ENCODE measurements at regions not wholly inside any gene's neighbourhood (a gene's known extent, or its start where the extent isn't known, plus 50 kb on each side); places are given as distances from the start of the nearest gene placed in this dataset.

DNA sequence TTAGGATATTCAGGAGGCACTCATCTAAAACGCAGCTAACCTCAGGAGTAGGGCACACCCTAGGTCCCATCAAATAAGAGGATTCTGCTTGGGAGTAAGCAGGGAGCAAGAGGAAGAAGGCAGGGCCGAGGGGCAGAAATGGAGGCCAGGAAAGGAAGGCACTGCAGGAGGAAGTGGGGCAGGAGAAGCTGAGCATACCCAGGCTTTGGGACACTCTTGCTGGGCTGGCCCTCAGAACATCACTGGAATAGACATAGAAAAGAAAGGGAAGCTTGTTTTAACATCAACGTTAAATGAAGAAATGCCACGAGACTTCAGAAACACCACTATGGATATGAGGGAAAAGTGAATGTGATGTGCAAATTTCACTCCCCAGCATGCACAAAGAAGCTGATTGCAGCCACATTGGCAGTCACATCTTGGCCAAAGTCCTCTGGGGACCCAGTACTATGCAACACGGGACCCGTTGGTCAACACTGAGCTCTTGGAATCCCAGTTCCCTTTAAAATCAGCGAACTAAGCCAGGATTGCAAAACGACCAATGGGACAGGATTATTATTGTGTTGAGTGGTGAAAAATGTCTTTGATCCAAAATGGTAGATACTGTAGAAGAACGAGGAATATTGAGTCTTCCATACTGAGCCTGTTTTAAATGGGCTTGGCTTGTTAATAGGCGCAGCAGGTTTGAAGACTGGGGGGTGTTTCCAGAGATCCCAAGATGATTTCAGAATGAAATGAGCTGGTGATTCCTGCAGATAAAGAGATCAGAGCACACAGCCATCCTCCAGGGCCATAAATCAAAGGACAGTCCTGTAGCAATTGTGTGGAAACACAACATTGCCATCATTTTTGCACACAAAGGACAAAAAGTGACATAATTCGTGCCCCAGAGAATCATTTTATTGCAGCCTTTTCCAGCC is 152.4 kb downstream of the TOMM20 start:
- no peak for DNase-seq (ENCODE audit: low read depth in 3 of 3, low spot score in 1 of 3)

DNA sequence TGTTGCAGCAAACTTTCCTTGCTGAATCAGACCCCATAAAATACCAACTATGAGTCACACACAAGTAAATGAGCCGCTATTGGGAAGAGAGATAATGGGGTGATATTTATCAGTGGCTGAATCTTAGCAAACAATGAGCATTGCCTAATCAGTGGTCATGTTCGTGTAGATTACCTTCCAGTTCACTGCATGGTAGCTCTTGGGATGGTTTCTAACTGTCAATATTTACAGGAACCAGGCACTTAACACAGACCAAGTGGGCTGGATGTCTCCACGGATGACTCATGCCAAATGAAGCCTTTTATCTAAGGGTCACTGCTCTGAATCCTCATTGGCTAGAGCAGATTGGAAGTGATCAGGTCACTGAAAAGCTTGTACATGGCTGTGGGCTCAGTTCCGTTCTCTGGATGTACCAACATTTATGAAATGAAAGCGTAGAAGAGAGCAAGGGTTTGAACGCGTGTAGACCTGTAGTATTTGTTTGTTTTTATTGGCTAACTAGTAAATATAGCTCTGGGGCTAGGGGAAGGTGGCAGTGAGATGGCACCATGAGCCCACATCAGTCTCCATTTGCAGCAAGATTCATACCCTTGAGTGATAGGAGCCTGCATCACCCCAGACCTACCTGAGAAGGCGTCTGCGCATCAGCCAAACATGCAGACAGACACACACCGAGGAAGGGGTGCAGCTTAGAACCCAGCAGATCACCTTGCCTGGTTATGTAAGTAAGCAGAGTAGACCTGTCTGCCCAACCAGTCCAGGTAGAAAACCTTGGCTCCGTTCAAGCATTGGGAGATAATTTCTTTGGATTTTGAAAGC is 153.3 kb downstream of the TOMM20 start:
- DNase-seq (ENCODE audit: low read depth in 3 of 3, low spot score in 1 of 3) = no peak

DNA sequence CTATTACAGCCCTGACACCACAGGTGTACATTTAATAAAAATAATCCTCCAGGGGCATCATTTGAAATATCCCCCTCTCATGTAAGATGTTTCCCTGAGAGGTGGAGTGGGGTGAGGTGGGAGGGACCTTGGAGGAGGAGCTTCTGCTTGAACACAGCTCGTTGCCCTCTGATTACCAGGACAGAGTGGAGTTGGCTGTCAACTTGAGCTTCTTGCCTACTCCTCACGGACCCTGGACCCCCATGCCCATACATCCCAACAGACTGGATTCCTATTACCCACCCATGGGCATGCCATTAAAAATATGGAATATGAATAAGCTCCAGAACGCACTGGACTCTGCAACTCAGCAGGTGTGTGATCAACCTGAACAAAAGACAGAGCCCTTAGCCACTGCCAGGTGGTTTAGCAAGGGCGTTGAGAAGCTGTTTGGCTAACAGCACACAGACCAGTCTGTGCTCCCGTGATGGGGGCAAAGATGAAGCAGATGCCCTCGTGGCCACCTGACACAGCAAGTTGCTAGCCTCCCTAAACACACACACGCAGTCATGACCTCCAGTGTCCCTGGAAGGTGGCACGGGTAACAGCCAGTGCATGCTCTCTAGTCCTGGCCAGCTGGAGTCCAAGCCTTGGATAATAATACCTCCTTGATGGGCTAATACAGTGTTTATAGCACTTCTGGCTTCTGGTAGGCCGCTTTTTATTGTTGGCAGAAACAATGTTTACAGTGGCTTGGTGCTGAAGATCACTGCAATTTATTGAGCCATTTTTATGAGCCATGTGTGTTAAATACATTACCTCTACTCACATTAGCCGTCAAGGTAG is 155.0 kb downstream of the TOMM20 start:
- DNase-seq (ENCODE audit: low read depth in 3 of 3, low spot score in 1 of 3) = no peak

DNA sequence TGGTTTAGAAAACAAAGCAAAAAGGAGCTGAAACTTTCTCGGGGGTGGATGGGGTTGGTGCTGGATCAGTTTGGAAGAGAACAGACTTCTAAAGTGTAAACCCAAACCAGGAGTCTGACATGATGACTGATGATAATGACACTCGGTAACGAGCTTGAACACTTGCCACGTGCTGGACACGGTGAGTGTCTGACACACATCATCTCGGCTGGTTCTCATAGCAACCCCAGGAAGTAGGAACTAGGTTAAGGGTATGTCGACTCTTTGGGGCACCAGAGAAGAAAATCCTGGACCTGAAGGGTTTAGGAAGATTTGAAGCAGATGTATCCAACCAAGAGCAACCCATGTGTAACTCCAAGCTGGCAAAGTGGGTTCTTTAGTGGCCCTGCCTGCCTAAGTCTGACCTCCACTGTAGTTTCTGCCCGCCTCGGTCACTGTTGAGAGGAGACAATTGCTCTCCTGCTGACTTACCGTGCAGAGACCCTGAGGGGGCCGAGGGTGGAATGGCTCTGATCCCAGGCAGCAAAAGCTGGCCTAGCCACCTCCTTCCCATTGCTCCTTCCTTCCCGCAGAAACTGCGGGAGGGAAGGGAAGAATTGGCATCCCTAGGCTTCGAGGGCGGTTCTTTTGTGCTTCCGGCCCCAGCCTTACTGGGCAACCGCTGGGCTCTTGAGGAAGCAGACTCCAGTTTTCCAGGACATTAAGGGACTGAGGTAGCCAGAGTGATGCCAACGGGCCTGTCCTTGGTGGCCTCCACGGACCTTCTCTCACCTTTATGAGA is 156.0 kb downstream of the TOMM20 start:
- no peak for DNase-seq (ENCODE audit: low read depth in 3 of 3, low spot score in 1 of 3)

DNA sequence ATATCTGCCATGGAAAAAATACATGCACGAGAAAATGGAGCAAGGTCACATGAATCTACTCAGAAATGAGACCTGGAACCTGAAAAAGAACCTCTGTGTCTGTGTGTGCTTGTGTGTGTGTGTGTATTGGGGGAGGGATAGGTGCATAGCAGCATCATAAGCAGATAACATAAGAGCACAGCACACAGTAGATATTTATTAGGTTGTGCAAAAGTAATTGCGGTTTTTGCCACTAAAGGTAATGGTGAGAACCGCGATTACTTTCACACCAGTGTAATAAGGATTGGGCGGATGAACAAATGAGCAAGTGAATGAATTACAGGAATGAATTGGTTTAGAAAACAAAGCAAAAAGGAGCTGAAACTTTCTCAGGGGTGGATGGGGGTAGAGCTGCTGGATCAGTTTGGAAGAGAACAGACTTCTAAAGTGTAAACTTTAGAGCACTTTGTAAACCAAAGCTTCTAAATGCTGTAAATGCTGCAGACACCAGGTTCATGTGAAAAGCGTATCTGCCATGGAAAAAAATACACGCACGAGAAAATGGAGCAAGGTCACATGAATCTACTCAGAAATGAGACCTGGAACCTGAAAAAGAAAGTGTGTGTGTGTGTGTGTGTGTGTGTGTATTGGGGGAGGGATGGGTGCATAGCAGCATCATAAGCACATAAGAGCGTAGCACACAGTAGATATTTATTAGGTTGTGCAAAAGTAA is 156.9 kb downstream of the TOMM20 start:
- no peak for DNase-seq (ENCODE audit: low read depth in 3 of 3, low spot score in 1 of 3)

DNA sequence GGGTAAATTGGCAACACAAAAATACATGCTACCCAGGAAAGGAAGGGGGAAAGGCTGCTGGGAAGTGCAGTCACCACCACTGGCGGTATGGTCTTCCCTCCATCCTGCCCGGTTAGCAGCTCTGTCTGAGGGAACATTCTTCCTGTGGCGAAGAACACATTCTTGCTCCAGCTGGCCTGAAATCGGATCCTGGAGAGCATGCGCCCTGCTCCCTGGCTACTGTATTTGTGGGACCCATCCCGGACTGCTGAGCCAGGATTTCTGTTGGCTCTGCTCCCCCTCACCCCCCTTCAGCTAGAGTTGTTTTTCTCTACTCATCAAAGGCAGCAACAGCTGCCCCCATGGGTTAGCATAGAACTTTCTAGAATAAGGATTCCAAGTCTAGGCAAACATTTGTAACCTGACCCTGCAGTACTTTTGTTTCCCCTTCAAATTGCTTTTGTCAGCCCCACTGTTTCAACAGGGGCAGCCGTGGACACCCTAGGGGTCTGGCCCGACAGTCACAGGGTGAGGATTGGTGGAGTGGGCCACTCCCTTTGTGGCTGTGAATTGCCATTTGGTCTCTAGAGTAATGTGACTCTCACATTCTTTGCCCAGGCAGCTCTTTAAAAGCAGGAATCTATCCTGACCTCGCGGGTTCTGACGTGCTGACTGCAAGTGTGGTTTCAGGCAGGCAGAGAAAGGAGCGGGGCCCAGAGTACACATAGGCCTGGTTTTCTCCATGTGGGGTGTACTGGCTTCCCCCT is 157.7 kb downstream of the TOMM20 start:
- no peak for DNase-seq (ENCODE audit: low read depth in 3 of 3, low spot score in 1 of 3)

DNA sequence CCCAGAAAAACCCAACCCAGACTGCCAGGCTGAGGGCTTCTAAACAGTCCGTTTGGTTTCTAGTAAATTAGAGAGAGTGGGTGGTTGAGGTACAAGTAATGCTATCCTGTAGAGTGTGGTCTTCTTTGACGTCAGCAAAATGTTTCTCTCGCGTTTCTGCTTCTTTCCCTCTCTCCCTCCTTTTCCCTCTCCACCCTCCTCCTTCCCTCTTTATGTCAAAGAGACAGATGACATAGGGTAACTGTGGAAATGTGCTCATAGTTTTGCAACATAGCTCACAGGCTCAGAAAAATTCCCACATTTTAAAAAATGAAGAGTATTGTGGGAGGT is 158.3 kb downstream of the TOMM20 start:
- DNase-seq (ENCODE audit: low read depth in 3 of 3, low spot score in 1 of 3) = no peak

DNA sequence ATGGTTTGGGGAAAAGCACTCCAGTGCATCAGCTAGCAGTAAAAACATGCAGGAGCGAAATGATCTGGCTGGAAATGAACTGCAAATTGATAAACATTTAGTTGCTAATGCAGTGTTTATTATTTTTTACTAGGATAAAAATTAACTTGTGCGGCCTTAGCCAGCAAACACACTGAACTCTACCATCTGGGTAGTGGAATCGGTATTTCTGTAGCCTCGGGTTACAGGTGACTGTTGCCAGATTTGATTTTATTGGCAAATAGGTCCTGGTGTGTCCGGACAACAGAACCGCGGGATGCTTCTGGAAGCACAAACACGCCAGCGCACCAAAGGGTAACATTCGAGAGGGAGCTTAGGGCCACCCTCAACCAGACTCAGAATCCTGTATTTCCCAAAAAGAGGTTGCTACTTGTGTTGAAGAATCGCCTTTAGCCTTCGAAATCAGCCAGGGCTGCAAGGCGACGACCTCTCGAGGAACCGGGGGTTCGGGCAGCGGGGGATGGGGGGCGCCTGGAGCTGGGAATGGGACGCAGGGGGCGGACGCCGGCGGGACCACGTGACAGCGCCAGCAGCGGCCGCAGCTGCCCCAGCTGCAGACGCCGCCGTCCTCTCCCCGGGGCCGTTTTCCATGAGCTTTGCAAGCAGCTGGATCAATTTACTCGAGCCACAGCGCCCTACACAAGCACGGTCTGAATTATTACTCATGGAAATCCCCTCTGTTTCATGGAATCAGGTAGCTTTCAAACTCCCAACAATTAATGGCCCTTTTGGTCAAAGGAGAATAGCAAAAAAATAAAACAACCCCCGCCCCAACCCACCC is 158.8 kb downstream of the TOMM20 start:
- no peak for DNase-seq (ENCODE audit: low read depth in 3 of 3, low spot score in 1 of 3)

DNA sequence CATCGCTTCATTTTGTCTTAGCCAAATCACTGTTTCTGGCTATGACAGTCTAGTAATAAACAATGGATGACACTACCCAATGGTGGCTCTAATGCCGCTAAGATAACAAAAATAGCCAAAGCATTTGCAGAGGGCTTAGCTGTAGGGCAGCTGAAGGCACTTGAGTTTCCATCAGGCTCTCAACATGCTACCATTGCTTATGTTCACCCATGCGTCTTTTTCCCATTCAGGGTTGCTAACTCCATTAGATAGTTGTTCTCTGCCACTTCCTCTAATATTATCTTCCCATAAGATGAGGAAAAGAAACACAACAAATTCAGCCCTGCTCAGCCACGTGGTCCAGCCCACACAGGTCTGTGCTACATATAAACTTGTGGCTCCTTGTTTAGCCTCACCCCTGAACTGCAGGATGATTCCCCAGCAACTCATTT is 159.6 kb downstream of the TOMM20 start:
- DNase-seq (ENCODE audit: low read depth in 3 of 3, low spot score in 1 of 3) = no peak

DNA sequence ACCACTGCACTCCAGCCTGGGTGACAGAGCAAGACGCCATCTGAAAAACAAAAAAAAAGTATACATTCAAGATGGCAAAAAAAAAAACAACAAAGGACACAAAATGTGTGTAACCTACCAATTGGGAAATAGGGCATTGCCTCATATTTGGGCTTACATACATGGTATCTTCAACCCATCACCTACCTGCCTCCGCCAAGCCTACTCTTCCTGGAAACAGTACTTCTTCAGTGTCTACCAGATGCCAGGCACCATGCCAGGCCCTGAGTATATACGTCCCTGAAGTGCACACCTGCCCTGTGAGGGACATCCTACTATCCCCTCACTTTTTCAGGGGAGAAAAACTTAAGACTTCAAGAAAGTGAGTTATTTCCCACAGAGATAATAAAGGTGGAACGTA is 160.2 kb downstream of the TOMM20 start:
- DNase-seq (ENCODE audit: low read depth in 3 of 3, low spot score in 1 of 3) = no peak

DNA sequence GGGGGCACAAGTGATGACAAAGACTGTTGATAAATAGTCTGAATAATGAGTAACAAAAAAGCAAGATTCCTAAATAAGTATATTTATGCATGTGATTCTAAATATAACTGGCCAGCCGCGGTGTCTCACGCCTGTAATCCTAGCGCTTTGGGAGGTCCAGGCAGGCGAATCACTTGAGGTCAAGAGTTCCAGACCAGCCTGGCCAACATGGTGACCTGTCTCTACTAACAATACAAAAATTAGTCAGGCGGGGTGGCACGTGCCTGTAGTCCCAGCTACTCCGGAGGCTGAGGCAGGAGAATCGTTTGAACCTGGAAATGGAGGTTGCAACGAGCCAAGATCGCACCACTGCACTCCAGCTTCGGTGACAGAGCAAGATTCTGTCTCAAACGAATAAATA is 161.5 kb downstream of the TOMM20 start:
- no peak for DNase-seq (ENCODE audit: low read depth in 3 of 3, low spot score in 1 of 3)

DNA sequence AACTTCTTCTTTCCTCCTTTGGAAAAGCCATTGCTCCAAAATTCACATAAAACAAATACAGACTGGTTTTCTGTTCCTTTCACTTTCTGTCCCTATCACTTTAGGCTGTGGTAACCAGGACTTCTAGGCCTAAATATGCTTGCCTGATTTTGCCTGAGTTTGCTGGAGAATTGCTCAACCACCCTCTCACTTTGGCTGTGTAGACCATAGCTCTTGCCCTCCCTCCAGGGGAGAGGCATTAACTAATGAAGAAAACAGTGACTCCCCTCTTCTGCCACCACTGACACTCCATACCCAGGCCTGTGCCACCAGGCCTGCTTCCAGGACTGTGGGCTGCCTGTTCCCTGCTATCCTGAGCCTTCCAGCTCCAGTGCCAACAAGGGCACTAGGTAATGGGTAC is 163.5 kb downstream of the TOMM20 start:
- DNase-seq (ENCODE audit: low read depth in 3 of 3, low spot score in 1 of 3) = no peak

DNA sequence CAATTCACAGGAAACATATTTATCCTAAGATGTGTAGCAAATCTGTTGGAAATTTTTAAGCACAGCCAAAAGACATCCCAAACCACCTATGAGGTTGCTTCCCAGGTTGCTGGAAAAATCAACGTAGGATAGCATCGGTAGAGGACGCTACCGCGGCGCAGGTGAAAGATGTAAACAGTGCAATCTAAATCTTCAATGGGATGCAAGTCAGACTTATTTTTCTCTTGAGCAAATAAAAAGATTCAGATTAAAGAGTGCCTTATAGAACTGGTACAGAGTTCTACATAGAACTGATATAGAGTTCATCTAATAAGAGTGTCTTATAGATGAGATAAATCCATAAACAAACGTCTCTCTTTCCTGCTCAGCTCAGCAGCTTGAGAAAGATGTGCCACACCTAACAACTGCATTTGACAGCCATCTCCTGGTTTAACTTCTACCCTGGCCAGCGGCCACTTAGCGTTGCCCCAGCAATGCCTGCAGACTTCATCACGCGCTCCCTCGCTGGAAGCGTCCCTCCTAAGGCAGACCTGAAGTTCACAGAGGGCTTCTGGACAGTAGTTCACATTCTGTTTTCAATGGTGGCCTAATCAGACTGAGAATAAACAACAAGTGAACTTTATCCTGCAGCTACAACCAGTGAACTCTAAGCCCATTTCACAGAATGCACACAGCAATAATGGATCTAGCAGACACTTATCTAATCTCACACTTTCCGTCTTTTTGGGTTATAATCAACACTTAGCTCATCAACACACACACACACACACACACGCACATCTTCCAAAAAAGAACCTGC is 164.5 kb downstream of the TOMM20 start:
- DNase-seq (ENCODE audit: low read depth in 3 of 3, low spot score in 1 of 3) = no peak

DNA sequence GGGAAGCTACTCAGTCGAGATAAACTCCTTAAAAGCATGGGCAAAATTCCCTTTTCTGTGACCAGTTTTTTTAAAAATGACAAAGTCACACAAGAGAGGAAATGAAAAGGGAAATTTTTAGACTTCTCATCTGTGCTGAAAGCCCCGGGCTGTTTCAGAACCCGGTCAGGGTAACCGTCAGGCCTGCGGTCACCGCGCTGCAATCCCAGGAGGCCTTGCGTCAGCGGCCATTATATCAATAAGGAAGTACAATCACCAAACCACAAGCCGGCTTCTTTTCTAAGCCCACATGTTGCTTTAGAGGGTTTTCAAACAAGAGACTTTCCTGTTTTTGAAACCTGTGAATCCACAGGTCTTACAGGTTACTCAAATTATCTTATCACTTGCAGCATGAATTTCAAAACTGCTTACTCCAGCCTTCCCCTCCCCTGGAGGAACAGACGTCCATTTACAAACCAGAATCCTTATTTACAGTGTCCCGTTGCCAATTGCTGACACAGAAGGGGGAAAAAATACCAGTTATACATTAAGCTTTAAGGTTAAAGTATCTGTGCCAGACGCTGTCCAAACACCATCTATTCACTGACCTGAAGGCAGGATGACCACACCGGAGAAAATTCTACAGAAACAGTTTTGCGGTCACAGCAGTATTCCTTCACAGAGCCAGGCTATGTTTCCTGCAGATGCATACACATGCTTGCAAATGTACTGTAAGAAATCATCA is 165.3 kb downstream of the TOMM20 start:
- DNase-seq (ENCODE audit: low read depth in 3 of 3, low spot score in 1 of 3) = peak; percentile 71 to 81 (median 73)

DNA sequence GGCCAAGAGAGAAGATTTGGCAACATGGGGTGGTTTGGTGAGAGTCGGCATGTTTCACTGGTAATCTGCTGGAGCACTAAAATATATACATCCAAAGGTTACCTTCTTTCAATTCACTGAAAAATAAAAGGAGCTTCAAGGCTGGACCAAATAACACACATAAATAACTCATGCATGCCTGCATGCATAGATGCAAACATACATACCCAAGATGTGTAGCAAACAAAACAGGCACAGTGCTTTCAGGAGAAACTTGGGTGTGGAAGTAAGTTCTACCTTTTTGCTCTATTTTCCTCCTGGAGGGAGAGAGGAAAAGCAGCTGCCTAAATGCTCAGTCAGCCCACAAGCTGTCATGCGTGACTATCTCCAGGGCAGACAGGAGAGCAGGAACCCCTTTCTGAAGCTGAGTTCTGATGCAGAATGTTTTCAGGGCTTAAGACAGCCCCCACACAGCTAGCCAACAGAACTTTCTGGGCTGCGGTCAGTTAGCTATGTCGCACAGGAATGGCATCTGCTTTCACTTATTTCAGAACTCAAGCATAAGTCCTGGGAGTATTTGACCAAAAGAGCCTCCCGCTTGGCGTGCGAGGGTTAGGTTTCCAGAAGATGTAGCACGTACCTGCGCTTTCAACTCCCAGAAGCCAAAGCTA is 166.2 kb downstream of the TOMM20 start:
- no peak for DNase-seq (ENCODE audit: low read depth in 3 of 3, low spot score in 1 of 3)
